Activated CD4-positive, alpha-beta T cell treated with anti-CD3 and anti-CD28 coated beads, Interleukin-2, Interleukin-6, amounts not matched to agents 100 ng/mL and 50 ng/mL, durations not matched to agents 16 hours and 8 hours (primary cell): ENCODE measurements at regions not wholly inside any gene's neighbourhood (a gene's known extent, or its start where the extent isn't known, plus 50 kb on each side); places are given as distances from the start of the nearest gene placed in this dataset.
"Not testable (repeated sequence)": the region's sequence is repeated elsewhere in the genome, so short reads cannot be mapped to it uniquely, and the experiment has no call there.

ENCODE experiments used
- DNase-seq: peaks from one replicate; pipeline ENCODE4 v3.0.0-alpha.2; 2020

- no peak for DNase-seq
These were observed 90.0 kb upstream of the TNP1 start for GRCh38 chr2:216949700-216950413.

- no peak for DNase-seq
These were observed 87.2 kb upstream of the TNP1 start for GRCh38 chr2:216947055-216947454.

- no peak for DNase-seq
These were observed 84.9 kb upstream of the TNP1 start for GRCh38 chr2:216944733-216945132.

- DNase-seq, result no peak
These were observed 83.2 kb upstream of the TNP1 start for GRCh38 chr2:216943109-216943508.

GRCh38 chr2:216942465-216942864, 82.6 kb upstream of the TNP1 start:
- no peak for DNase-seq

GRCh38 chr2:216942016-216942415, 82.2 kb upstream of the TNP1 start:
- DNase-seq, result no peak

- DNase-seq, result no peak
These were observed 77.1 kb upstream of the TNP1 start for GRCh38 chr2:216936954-216937357.

- no peak for DNase-seq
These were observed 74.8 kb upstream of the TNP1 start for GRCh38 chr2:216934623-216935022.

- no peak for DNase-seq
These were observed 74.3 kb upstream of the TNP1 start for GRCh38 chr2:216934151-216934550.

- DNase-seq, result no peak
These were observed 73.1 kb upstream of the TNP1 start for GRCh38 chr2:216932863-216933548.

GRCh38 chr2:216932113-216932862, 72.4 kb upstream of the TNP1 start:
- DNase-seq, result no peak

GRCh38 chr2:216930716-216931115, 70.9 kb upstream of the TNP1 start:
- DNase-seq, result no peak

GRCh38 chr2:216929338-216929737, 69.5 kb upstream of the TNP1 start:
- DNase-seq, result not testable (repeated sequence)

GRCh38 chr2:216927163-216927562, 67.3 kb upstream of the TNP1 start:
- DNase-seq, result no peak

- DNase-seq, result no peak
These were observed 65.9 kb upstream of the TNP1 start for GRCh38 chr2:216925636-216926366.

GRCh38 chr2:216925006-216925405, 65.1 kb upstream of the TNP1 start:
- DNase-seq, result no peak

- no peak for DNase-seq
These were observed 63.8 kb upstream of the TNP1 start for GRCh38 chr2:216923706-216924105.

- no peak for DNase-seq
These were observed 62.4 kb upstream of the TNP1 start for GRCh38 chr2:216922175-216922780.

- no peak for DNase-seq
These were observed 61.1 kb upstream of the TNP1 start for GRCh38 chr2:216920937-216921456.

- no peak for DNase-seq
These were observed 60.4 kb upstream of the TNP1 start for GRCh38 chr2:216920143-216920876.

GRCh38 chr2:216918088-216918680, 58.3 kb upstream of the TNP1 start:
- no peak for DNase-seq
